NCI-H2081 (cell line): ENCODE measurements at regions not wholly inside any gene's neighbourhood (a gene's known extent, or its start where the extent isn't known, plus 50 kb on each side); places are given as distances from the start of the nearest gene placed in this dataset.

Source experiments
- DNase-seq, 2 experiments: peaks; one replicate each; lab custom pipeline; 2025; lab: John Stamatoyannopoulos, UW

- DNase-seq = peak; percentile 79 to 88
Measured at GRCh38 chr6:26312501-26313397, 52.2 kb upstream of the BTN3A2 start.
